H1 (cell line): ENCODE measurements at regions not wholly inside any gene's neighbourhood (a gene's known extent, or its start where the extent isn't known, plus 50 kb on each side); places are given as distances from the start of the nearest gene placed in this dataset.

Source experiments
- CTCF ChIA-PET: fragments of 300-600 bp; sonication (Branson Sonifier 250); formaldehyde crosslinking; loops from one replicate; lab custom pipeline; 2021; ENCODE audit not compliant: partially characterized antibody; lab: Charles Lee
- POLR2A ChIA-PET: fragments of 300-600 bp; sonication (Branson Sonifier 250); formaldehyde crosslinking; loops from one replicate; lab custom pipeline; 2021; ENCODE audit warnings: inconsistent platforms; ENCODE audit not compliant: partially characterized antibody; lab: Charles Lee
- DNase-seq, 2 experiments: peaks; one replicate each; pipeline versions ENCODE4 v3.0.0 to v3.0.0-alpha.2; 2010 to 2022; ENCODE audit warnings: low spot score in 2 of 2, low read depth in 1 of 2, mixed read lengths in 1 of 2
- FAIRE-seq: peaks from 2 replicates; lab custom pipeline; 2011; peaks lifted over from hg19 to GRCh38; lab: Jason Lieb, UNC
- H2AFZ ChIP-seq: 2 replicates; pipeline ENCODE4 v1.8.1; 2012; ENCODE audit warnings: low read length, inconsistent platforms
- H2AK5ac ChIP-seq: 2 replicates; pipeline ENCODE4 v1.6.1; 2013; ENCODE audit warnings: low read depth, low read length
- H2BK120ac ChIP-seq: replicated peaks from 2 replicates; pipeline ENCODE3; 2013; ENCODE audit warnings: low read depth, low read length, inconsistent platforms
- H2BK12ac ChIP-seq: 2 replicates; pipeline ENCODE4 v1.6.1; 2013; ENCODE audit warnings: low read depth, low read length
- H2BK15ac ChIP-seq: 2 replicates; pipeline ENCODE4 v1.6.1; 2013; ENCODE audit warnings: low read length
- H2BK20ac ChIP-seq: 2 replicates; pipeline ENCODE4 v1.6.1; 2013; ENCODE audit warnings: low read length
- H2BK5ac ChIP-seq: 2 replicates; pipeline ENCODE4 v1.6.1; 2013; ENCODE audit warnings: low read depth, low read length
- H3K14ac ChIP-seq: 2 replicates; pipeline ENCODE4 v1.6.1; 2013; ENCODE audit warnings: inconsistent platforms; ENCODE audit not compliant: insufficient read length
- H3K18ac ChIP-seq: 2 replicates; pipeline ENCODE4 v1.6.1; 2013; ENCODE audit warnings: low read length; ENCODE audit errors: extremely low read depth
- H3K23ac ChIP-seq: 2 replicates; pipeline ENCODE4 v1.6.1; 2013; ENCODE audit warnings: inconsistent platforms; ENCODE audit not compliant: insufficient read length
- H3K23me2 ChIP-seq: 2 replicates; pipeline ENCODE4 v1.6.1; 2013; ENCODE audit warnings: low read depth, low read length
- H3K27ac ChIP-seq: 2 replicates; pipeline ENCODE4 v1.6.1; 2011; ENCODE audit warnings: low read depth, low read length, inconsistent platforms
- H3K27me3 ChIP-seq, 4 experiments: replicated peaks in 1 of 4; 1 replicate in 1 of 4; 2 replicates in 3 of 4; pipeline versions ENCODE4 v1.6.1 to v1.8.1; 2011 to 2013; ENCODE audit warnings: low read length in 3 of 4, mild to moderate bottlenecking in 3 of 4, inconsistent platforms in 2 of 4, mixed read lengths in 2 of 4, moderate library complexity in 1 of 4; ENCODE audit not compliant: control insufficient read depth in 3 of 4, insufficient read depth in 3 of 4; ENCODE audit errors: extremely low read depth in 1 of 4
- H3K36me3 ChIP-seq, 4 experiments: 2 replicates each; pipeline versions ENCODE4 v1.6.1 to v1.8.1; 2011 to 2013; ENCODE audit warnings: mild to moderate bottlenecking in 4 of 4, low read length in 3 of 4, moderate library complexity in 2 of 4, control low read depth in 1 of 4, inconsistent platforms in 1 of 4; ENCODE audit not compliant: insufficient read depth in 4 of 4, control insufficient read depth in 2 of 4
- H3K4ac ChIP-seq: replicated peaks from 2 replicates; pipeline ENCODE3; 2013; ENCODE audit warnings: low read length, low read depth, mixed read lengths, inconsistent platforms; ENCODE audit not compliant: insufficient read length
- H3K4me1 ChIP-seq, 4 experiments: replicated peaks in 1 of 4; 1 replicate in 1 of 4; 2 replicates in 3 of 4; pipeline versions ENCODE4 v1.6.1 to v1.8.1; 2011 to 2013; ENCODE audit warnings: low read length in 3 of 4, inconsistent platforms in 2 of 4, mixed read lengths in 1 of 4; ENCODE audit not compliant: insufficient read depth in 4 of 4, control insufficient read depth in 3 of 4
- H3K4me2 ChIP-seq, 2 experiments: 2 replicates each; pipeline versions ENCODE4 v1.6.1 to v1.8.1; 2011 to 2013; ENCODE audit warnings: low read depth in 2 of 2, low read length in 2 of 2, control low read depth in 1 of 2, inconsistent platforms in 1 of 2, mild to moderate bottlenecking in 1 of 2; ENCODE audit not compliant: insufficient read depth in 1 of 2
- H3K4me3 ChIP-seq, 4 experiments: fragments of 200-600, 300-600 bp in 1 of 4; sonication (generic), shearing (Covaris generic), sonication (Bioruptor Twin) in 1 of 4; 2 replicates each; pipeline versions ENCODE4 v1.5.1 to v1.8.1; 2011 to 2016; ENCODE audit warnings: low read length in 4 of 4, low read depth in 3 of 4, control low read depth in 2 of 4, inconsistent platforms in 2 of 4, mild to moderate bottlenecking in 2 of 4, mixed read lengths in 1 of 4, moderate library complexity in 1 of 4; ENCODE audit not compliant: insufficient read depth in 2 of 4; ENCODE audit errors: extremely low read depth in 1 of 4
- H3K56ac ChIP-seq: replicated peaks from 2 replicates; pipeline ENCODE3; 2013; ENCODE audit warnings: low read depth, mild to moderate bottlenecking, mixed read lengths, low read length, inconsistent platforms; ENCODE audit not compliant: insufficient read length
- H3K79me1 ChIP-seq: 2 replicates; pipeline ENCODE4 v1.6.1; 2013; ENCODE audit warnings: low read depth, low read length, control low read depth
- H3K79me2 ChIP-seq, 2 experiments: 2 replicates each; pipeline versions ENCODE4 v1.6.1 to v1.8.1; 2012 to 2013; ENCODE audit warnings: low read length in 2 of 2, mild to moderate bottlenecking in 2 of 2, inconsistent platforms in 1 of 2; ENCODE audit not compliant: insufficient read depth in 2 of 2, control insufficient read depth in 1 of 2
- H3K9ac ChIP-seq, 4 experiments: replicated peaks in 1 of 4; 1 replicate in 1 of 4; 2 replicates in 3 of 4; pipeline versions ENCODE4 v1.6.1 to v1.8.1; 2011 to 2013; ENCODE audit warnings: low read depth in 3 of 4, low read length in 3 of 4, control low read depth in 2 of 4, mild to moderate bottlenecking in 2 of 4, moderate library complexity in 2 of 4, inconsistent platforms in 1 of 4; ENCODE audit errors: extremely low read depth in 1 of 4
- H3K9me3 ChIP-seq, 2 experiments: 2 replicates each; pipeline versions ENCODE4 v1.6.1 to v1.8.1; 2012 to 2013; ENCODE audit warnings: mild to moderate bottlenecking in 2 of 2, moderate library complexity in 2 of 2, control low read depth in 1 of 2, inconsistent platforms in 1 of 2, low read depth in 1 of 2, low read length in 1 of 2, mixed read lengths in 1 of 2; ENCODE audit not compliant: insufficient read depth in 2 of 2
- H4K20me1 ChIP-seq, 2 experiments: replicated peaks in 1 of 2; 2 replicates each; pipeline versions ENCODE3 to v1.8.1; 2011 to 2013; ENCODE audit warnings: inconsistent platforms in 2 of 2, low read length in 2 of 2, mild to moderate bottlenecking in 1 of 2; ENCODE audit not compliant: insufficient read depth in 2 of 2, control insufficient read depth in 1 of 2
- H4K5ac ChIP-seq: 2 replicates; pipeline ENCODE4 v1.6.1; 2013; ENCODE audit warnings: low read length, low read depth, mixed read lengths, inconsistent platforms; ENCODE audit not compliant: insufficient read length
- H4K8ac ChIP-seq: 2 replicates; pipeline ENCODE4 v1.8.0; 2013; ENCODE audit warnings: mild to moderate bottlenecking, moderate library complexity, low read length, inconsistent platforms; ENCODE audit not compliant: insufficient read depth; ENCODE audit errors: extremely low read depth
- H4K91ac ChIP-seq: replicated peaks from 2 replicates; pipeline ENCODE3; 2013; ENCODE audit warnings: low read length, mixed read lengths, inconsistent platforms; ENCODE audit not compliant: insufficient read length
- FOSL1 ChIP-seq: IDR thresholded peaks from 2 replicates; pipeline ENCODE4 v1.6.1; 2011; ENCODE audit warnings: mild to moderate bottlenecking, low read depth, low read length, moderate library complexity; ENCODE audit not compliant: insufficient read depth
- GABPA ChIP-seq: IDR thresholded peaks from 2 replicates; pipeline ENCODE4 v1.6.1; 2011; ENCODE audit warnings: mild to moderate bottlenecking, low read length, moderate library complexity, borderline replicate concordance; ENCODE audit not compliant: insufficient read depth
- RFX5 ChIP-seq: IDR thresholded peaks from 2 replicates; pipeline ENCODE4 v1.6.1; 2011; ENCODE audit warnings: low read depth, low read length, improper control_type of control experiment, borderline replicate concordance
- WGBS, 2 experiments: shearing (Covaris generic) in 1 of 2; methylation state at CpG; one replicate each; pipeline versions ENCODE4 v1.1.6 to v1.1.7; 2013 to 2015; ENCODE audit warnings: low lambda C conversion rate in 2 of 2, mixed read lengths in 2 of 2, inconsistent platforms in 1 of 2, low coverage in 1 of 2, missing lambda C conversion rate in 1 of 2; ENCODE audit not compliant: insufficient replicate concordance in 2 of 2, insufficient coverage in 1 of 2, insufficient read length in 1 of 2; ENCODE audit errors: extremely low coverage in 1 of 2, missing lambda C conversion rate in 1 of 2; 5-methylcytosine and 5-hydroxymethylcytosine counted together
- TF ChIP-seq, protein P1 (sequence below): IDR thresholded peaks from 2 replicates; pipeline ENCODE4 v1.6.1; 2012; ENCODE audit warnings: low read length, inconsistent platforms

DNA sequence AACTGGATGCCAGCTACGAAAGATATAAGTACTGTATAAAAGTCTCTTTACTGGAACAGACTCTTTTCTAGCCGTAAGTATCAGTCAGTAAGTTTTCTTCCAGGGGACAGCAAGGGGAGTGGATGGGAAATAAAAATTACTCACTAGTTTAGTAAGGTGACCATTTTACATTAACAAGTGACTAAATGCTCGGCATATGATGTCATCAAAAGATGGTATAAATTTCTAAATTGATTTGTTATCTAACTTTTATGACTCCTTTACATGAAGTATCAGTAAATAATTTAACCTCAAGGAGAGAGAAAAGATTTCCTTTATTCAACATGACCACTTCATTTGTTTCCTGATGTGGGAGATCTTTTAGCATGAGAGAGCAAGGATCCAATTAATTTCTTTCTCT lies 859.0 kb upstream of the LRRTM1 start:
- H2BK120ac ChIP-seq = no peak overlapping the region
- no peak overlapping the region for H3K4me2 ChIP-seq
- no peaks in the 10 kb centered on the region for H3K79me1 ChIP-seq
- no peak overlapping the region for H3K4ac ChIP-seq
- WGBS, 2 experiments = 98% methylated on average over 3 of the region's 3 CpGs; no CpG with 5 or more reads in 1 of the 2 experiments
- FAIRE-seq = no peak
- H2AFZ ChIP-seq = no peak overlapping the region
- no peaks in the 10 kb centered on the region for H3K23me2 ChIP-seq
- H2AK5ac ChIP-seq = no peak overlapping the region
- H3K36me3 ChIP-seq = no peaks in the 10 kb centered on the region
- no peak overlapping the region for H3K18ac ChIP-seq
- H3K9ac ChIP-seq = no peak overlapping the region
- H2BK15ac ChIP-seq = no peak overlapping the region
- H2BK12ac ChIP-seq = no peak overlapping the region
- H3K4me3 ChIP-seq = no peak overlapping the region
- H2BK5ac ChIP-seq = no peak overlapping the region
- no peaks in the 10 kb centered on the region for H3K27me3 ChIP-seq
- TF ChIP-seq GABPA (no peak), RFX5 (no peak), FOSL1 (no peak)
- TF ChIP-seq, protein P1, sequence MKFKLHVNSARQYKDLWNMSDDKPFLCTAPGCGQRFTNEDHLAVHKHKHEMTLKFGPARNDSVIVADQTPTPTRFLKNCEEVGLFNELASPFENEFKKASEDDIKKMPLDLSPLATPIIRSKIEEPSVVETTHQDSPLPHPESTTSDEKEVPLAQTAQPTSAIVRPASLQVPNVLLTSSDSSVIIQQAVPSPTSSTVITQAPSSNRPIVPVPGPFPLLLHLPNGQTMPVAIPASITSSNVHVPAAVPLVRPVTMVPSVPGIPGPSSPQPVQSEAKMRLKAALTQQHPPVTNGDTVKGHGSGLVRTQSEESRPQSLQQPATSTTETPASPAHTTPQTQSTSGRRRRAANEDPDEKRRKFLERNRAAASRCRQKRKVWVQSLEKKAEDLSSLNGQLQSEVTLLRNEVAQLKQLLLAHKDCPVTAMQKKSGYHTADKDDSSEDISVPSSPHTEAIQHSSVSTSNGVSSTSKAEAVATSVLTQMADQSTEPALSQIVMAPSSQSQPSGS = no peak
- TF ChIP-seq, all 59 proteins: peak for 0
- Histone ChIP-seq H3K56ac (no peak overlapping the region), H4K91ac (no peak overlapping the region), H4K8ac (no peak overlapping the region), H3K14ac (no peak overlapping the region), H3K23ac (no peak overlapping the region), H3K4me1 (no peaks in the 10 kb centered on the region), H3K79me2 (no peaks in the 10 kb centered on the region), H3K9me3 (no peaks in the 10 kb centered on the region), H4K20me1 (no peaks in the 10 kb centered on the region), H3K27ac (no peak overlapping the region), H4K5ac (no peak overlapping the region), H2BK20ac (no peak overlapping the region)
- POLR2A ChIA-PET = interaction anchor here (0.6 kb wide), 1 partner anchor 1295 kb away, joined by 7 read pairs; no protein-coding TSS in a partner anchor
- CTCF ChIA-PET = no interaction called here
- DNase-seq = no peak
